K562 (cell line): ENCODE measurements at regions not wholly inside any gene's neighbourhood (a gene's known extent, or its start where the extent isn't known, plus 50 kb on each side); places are given as distances from the start of the nearest gene placed in this dataset.

ENCODE experiments used
- ATAC-seq: fragments of 200-7000 bp; cut with Tn5 transposase; 3 replicates; pipeline ENCODE4 v1.9.1; 2020; ENCODE audit warnings: moderate library complexity
- BruUV-seq: library from RNA; stranded (reverse); fragments of 400-500 nt; replicated peaks from 2 replicates; lab custom pipeline; 2021; lab: Mats Ljungman, UMichigan
- CTCF ChIA-PET: fragments of 300-600 bp; formaldehyde crosslinking; extraction: SDS; loops from one replicate; lab custom pipeline; 2021; ENCODE audit warnings: low intra/inter-chr PET ratio; lab: Yijun Ruan, JAX
- POLR2A ChIA-PET: fragments of 300-600, 350-650 bp; sonication (Branson Sonifier 250); formaldehyde crosslinking; extraction: SDS; loops from one replicate; lab custom pipeline; 2021; ENCODE audit warnings: antibody characterized with exemption, inconsistent platforms; lab: Yijun Ruan, JAX
- DNase-seq, 4 experiments: peaks; one replicate each; pipeline versions ENCODE4 v3.0.0 to v3.0.0-alpha.2; 2011 to 2018; ENCODE audit warnings: low spot score in 3 of 4, mixed read lengths in 3 of 4; ENCODE audit errors: extremely low read depth in 1 of 4
- FAIRE-seq: peaks from 2 replicates; lab custom pipeline; 2011; peaks lifted over from hg19 to GRCh38; lab: Jason Lieb, UNC
- H2AFZ ChIP-seq: 2 replicates; pipeline ENCODE4 v1.6.0; 2011; ENCODE audit warnings: low read depth, low read length, control low read depth, inconsistent platforms
- H3K27ac ChIP-seq: fragments of 200-600 bp; 3 replicates; pipeline ENCODE4 v1.8.0; 2011; ENCODE audit warnings: low read depth, mild to moderate bottlenecking, control low read depth, inconsistent platforms, low read length, moderate library complexity, mixed read lengths; ENCODE audit errors: extremely low read depth
- H3K27me3 ChIP-seq, 2 experiments: fragments of 300-600 bp in 1 of 2; 2 replicates in 1 of 2; 3 replicates in 1 of 2; pipeline versions ENCODE4 v1.6.0 to v1.8.0; 2011; ENCODE audit warnings: inconsistent platforms in 2 of 2, low read length in 2 of 2, mild to moderate bottlenecking in 1 of 2, mixed read lengths in 1 of 2, moderate library complexity in 1 of 2; ENCODE audit not compliant: control insufficient read depth in 2 of 2, insufficient read depth in 2 of 2
- H3K36me3 ChIP-seq: fragments of 300-600 bp; 3 replicates; pipeline ENCODE4 v1.8.0; 2011; ENCODE audit warnings: mild to moderate bottlenecking, low read length, inconsistent platforms; ENCODE audit not compliant: control insufficient read depth, insufficient read depth
- H3K4me1 ChIP-seq, 2 experiments: fragments of 200-600 bp in 1 of 2; replicated peaks in 1 of 2; 2 replicates in 1 of 2; 3 replicates in 1 of 2; pipeline versions ENCODE4 v1.5.1 to v1.8.0; 2011; ENCODE audit warnings: inconsistent platforms in 2 of 2, low read length in 2 of 2, mild to moderate bottlenecking in 1 of 2, mixed read lengths in 1 of 2, moderate library complexity in 1 of 2; ENCODE audit not compliant: control insufficient read depth in 2 of 2, insufficient read depth in 2 of 2
- H3K4me2 ChIP-seq: 2 replicates; pipeline ENCODE4 v1.6.1; 2011; ENCODE audit warnings: low read length, control low read depth, inconsistent platforms, mixed read lengths; ENCODE audit not compliant: insufficient read depth
- H3K4me3 ChIP-seq: fragments of 200-600 bp; sonication (generic), shearing (Covaris generic); 2 replicates; pipeline ENCODE4 v1.5.1; 2016; ENCODE audit warnings: control low read depth, inconsistent platforms
- H3K79me2 ChIP-seq: fragments of 200-600 bp; 3 replicates; pipeline ENCODE4 v1.8.0; 2011; ENCODE audit warnings: low read length, inconsistent platforms; ENCODE audit not compliant: control insufficient read depth, insufficient read depth
- H3K9ac ChIP-seq, 2 experiments: 2 replicates each; pipeline versions ENCODE4 v1.6.0 to v1.6.1; 2011; ENCODE audit warnings: low read depth in 2 of 2, low read length in 2 of 2, control low read depth in 1 of 2, inconsistent platforms in 1 of 2, mild to moderate bottlenecking in 1 of 2, mixed read lengths in 1 of 2; ENCODE audit not compliant: insufficient read depth in 1 of 2
- H3K9me1 ChIP-seq: one replicate; pipeline ENCODE4 v1.6.0; 2011; ENCODE audit warnings: inconsistent platforms, mild to moderate bottlenecking, low read length, moderate library complexity; ENCODE audit not compliant: control insufficient read depth, insufficient read depth
- H3K9me3 ChIP-seq: replicated peaks from 2 replicates; pipeline ENCODE4 v1.5.1; 2011; ENCODE audit warnings: low read depth, low read length, inconsistent platforms; ENCODE audit not compliant: control insufficient read depth, insufficient read depth
- H4K20me1 ChIP-seq: replicated peaks from 2 replicates; pipeline ENCODE4 v1.6.1; 2011; ENCODE audit warnings: low read length, inconsistent platforms, mixed read lengths; ENCODE audit not compliant: control insufficient read depth, insufficient read depth
- CEBPB ChIP-seq: fragments of 450-650 bp; IDR thresholded peaks from 2 replicates; pipeline ENCODE4 v1.6.1; 2016; ENCODE audit warnings: missing genetic modification characterization, missing compliant biosample characterization
- CEBPG ChIP-seq, 3 experiments: fragments of 200-800 bp in 1 of 3; sonication (Bioruptor generic) in 1 of 3; sonication (generic) in 1 of 3; formaldehyde crosslinking in 1 of 3; IDR thresholded peaks in 2 of 3; conservative IDR thresholded peaks in 1 of 3; 2 replicates each; pipeline versions ENCODE4 v1.6.1 to v1.8.0; 2016 to 2022; ENCODE audit warnings: missing compliant biosample characterization in 2 of 3, missing genetic modification characterization in 2 of 3, mild to moderate bottlenecking in 1 of 3, missing genetic modification reagents in 1 of 3
- KDM4B ChIP-seq, 2 experiments: fragments of 450-650 bp in 1 of 2; sonication (generic) in 1 of 2; IDR thresholded peaks; 2 replicates each; pipeline ENCODE4 v1.6.1; 2016 to 2017; ENCODE audit warnings: borderline replicate concordance in 2 of 2, antibody characterized with exemption in 1 of 2, low read depth in 1 of 2, mild to moderate bottlenecking in 1 of 2
- ZNF133 ChIP-seq: fragments of 250-450 bp; sonication (Bioruptor Pico); IDR thresholded peaks from 2 replicates; pipeline ENCODE4 v1.4.0; 2020; ENCODE audit warnings: mild to moderate bottlenecking
- ZNF347 ChIP-seq: fragments of 450-650 bp; formaldehyde crosslinking; IDR thresholded peaks from 2 replicates; pipeline ENCODE4 v1.4.0; 2020; ENCODE audit warnings: low read depth, mild to moderate bottlenecking, moderate library complexity
- WGBS: fragments of 100-300 bp; shearing (Covaris generic); methylation state at CpG from one replicate; pipeline ENCODE4 v1.1.6; 2016; ENCODE audit warnings: low coverage, mixed read lengths; ENCODE audit not compliant: insufficient coverage; ENCODE audit errors: missing lambda C conversion rate; 5-methylcytosine and 5-hydroxymethylcytosine counted together
- in situ Hi-C: fragments of 300-500 bp; cut with MboI; formaldehyde crosslinking; loops from 4 replicates; pipeline ENCODE4 v1.15.0; 2018; ENCODE audit warnings: inconsistent platforms, mixed read lengths
- intact Hi-C: fragments of 100-400 bp; cut with micrococcal nuclease; formaldehyde crosslinking; loops from 2 replicates; pipeline ENCODE4 v1.14.2; 2022
- TF ChIP-seq, protein P1 (sequence below): fragments of 250-450 bp; sonication (Bioruptor Pico); IDR thresholded peaks from 2 replicates; pipeline ENCODE4 v1.8.0; 2022; ENCODE audit warnings: moderate library complexity, mild to moderate bottlenecking, inconsistent platforms
- TF ChIP-seq, protein P2 (sequence below): fragments of 250-450 bp; sonication (Bioruptor Pico); IDR thresholded peaks from 2 replicates; pipeline ENCODE4 v1.8.0; 2021; ENCODE audit warnings: moderate library complexity, mild to moderate bottlenecking, inconsistent platforms
- TF ChIP-seq, protein P3 (sequence below): fragments of 450-650 bp; formaldehyde crosslinking; IDR thresholded peaks from 2 replicates; pipeline ENCODE4 v1.4.0; 2020; ENCODE audit warnings: mild to moderate bottlenecking, mixed read lengths

DNA sequence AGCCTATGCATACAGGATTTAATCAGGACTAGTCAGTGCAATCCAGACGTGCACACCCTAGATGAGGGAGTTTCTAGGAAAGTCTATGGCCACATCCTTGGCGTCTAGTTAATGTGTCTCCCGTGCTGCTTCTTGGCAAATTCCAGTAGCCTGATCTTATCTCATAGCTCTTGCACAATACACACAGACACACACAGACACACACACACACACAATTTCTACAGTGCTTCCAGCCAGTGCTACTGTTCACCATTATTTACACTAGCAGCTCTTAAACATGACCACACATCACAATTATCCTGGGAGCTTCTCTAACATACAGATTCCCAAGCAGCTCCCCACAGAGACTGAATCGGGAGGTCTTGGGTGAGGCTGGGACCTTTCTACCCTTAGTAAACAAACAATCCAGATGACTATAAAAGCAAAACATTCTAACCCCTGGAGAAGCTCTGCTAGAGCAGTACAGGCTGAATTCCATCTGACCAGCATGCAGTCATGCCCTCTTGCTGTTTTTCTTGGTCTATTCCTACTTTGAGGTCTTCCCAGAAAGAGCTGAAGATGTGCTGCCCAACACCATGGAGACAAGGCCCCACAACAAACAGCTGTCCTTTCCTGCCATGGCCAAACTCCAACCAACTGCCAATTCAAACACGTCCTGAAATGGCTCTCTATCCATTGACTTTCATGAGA, 236.6 kb downstream of the DEPDC1B start:
- no TSS peak for BruUV-seq
- WGBS = 3% methylated on average over 5 of the region's 5 CpGs

More for the DNA sequence above, 236.6 kb downstream of the DEPDC1B start:
- TF ChIP-seq, protein P1, sequence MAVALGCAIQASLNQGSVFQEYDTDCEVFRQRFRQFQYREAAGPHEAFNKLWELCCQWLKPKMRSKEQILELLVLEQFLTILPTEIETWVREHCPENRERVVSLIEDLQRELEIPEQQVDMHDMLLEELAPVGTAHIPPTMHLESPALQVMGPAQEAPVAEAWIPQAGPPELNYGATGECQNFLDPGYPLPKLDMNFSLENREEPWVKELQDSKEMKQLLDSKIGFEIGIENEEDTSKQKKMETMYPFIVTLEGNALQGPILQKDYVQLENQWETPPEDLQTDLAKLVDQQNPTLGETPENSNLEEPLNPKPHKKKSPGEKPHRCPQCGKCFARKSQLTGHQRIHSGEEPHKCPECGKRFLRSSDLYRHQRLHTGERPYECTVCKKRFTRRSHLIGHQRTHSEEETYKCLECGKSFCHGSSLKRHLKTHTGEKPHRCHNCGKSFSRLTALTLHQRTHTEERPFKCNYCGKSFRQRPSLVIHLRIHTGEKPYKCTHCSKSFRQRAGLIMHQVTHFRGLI (CRISPR knock-in tag) = no peak
- no peak for TF ChIP-seq ZNF347 (CRISPR knock-in tag)
- TF ChIP-seq, protein P2, sequence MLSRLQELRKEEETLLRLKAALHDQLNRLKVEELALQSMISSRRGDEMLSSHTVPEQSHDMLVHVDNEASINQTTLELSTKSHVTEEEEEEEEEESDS (CRISPR knock-in tag) = no peak
- no peak for TF ChIP-seq KDM4B (IDR thresholded peaks at IDR 0.05; ENCODE audit: borderline replicate concordance in 2 of 2, low read depth in 1 of 2)
- TF ChIP-seq, protein P3, sequence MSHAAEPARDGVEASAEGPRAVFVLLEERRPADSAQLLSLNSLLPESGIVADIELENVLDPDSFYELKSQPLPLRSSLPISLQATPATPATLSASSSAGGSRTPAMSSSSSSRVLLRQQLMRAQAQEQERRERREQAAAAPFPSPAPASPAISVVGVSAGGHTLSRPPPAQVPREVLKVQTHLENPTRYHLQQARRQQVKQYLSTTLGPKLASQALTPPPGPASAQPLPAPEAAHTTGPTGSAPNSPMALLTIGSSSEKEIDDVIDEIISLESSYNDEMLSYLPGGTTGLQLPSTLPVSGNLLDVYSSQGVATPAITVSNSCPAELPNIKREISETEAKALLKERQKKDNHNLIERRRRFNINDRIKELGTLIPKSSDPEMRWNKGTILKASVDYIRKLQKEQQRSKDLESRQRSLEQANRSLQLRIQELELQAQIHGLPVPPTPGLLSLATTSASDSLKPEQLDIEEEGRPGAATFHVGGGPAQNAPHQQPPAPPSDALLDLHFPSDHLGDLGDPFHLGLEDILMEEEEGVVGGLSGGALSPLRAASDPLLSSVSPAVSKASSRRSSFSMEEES (CRISPR knock-in tag) = no peak
- peak; percentile 75 for TF ChIP-seq CEBPB
- no peak for TF ChIP-seq CEBPG (CRISPR knock-in tag; IDR thresholded peaks at IDR 0.05)
- TF ChIP-seq CEBPG (tag; conservative IDR thresholded peaks at IDR 0.05 in 1 of 2, IDR thresholded peaks at IDR 0.05 in 1 of 2) = peak in 1 of 2 experiments; percentile 51; a peak in 2 of 4 replicates
- no peak for TF ChIP-seq ZNF133 (CRISPR knock-in tag)
- TF ChIP-seq, all 486 proteins: peak for 2
- H4K20me1 ChIP-seq = no peaks in the 10 kb centered on the region
- DNase-seq (no peak), ATAC-seq (no peak), FAIRE-seq (no peak)
- H3K27me3 ChIP-seq = no peaks in the 10 kb centered on the region
- H2AFZ ChIP-seq = no peak overlapping the region
- no peak overlapping the region for H3K4me2 ChIP-seq
- in situ Hi-C loops = no loop called here
- H3K9ac ChIP-seq = no peak overlapping the region
- H3K36me3 ChIP-seq = no peaks in the 10 kb centered on the region
- intact Hi-C loops = no loop called here
- no peak overlapping the region for H3K27ac ChIP-seq
- CTCF ChIA-PET = no interaction called here
- no peaks in the 10 kb centered on the region for H3K79me2 ChIP-seq
- H3K9me1 ChIP-seq = no peaks in the 10 kb centered on the region
- H3K4me3 ChIP-seq = no peak overlapping the region
- no peaks in the 10 kb centered on the region for H3K4me1 ChIP-seq
- H3K9me3 ChIP-seq = no peaks in the 10 kb centered on the region
- POLR2A ChIA-PET = no interaction called here
